ENCODE measurements at regions not wholly inside any gene's neighbourhood (a gene's known extent, or its start where the extent isn't known, plus 50 kb on each side); places are given as distances from the start of the nearest gene placed in this dataset.

- TF ChIP-seq, protein P1, sequence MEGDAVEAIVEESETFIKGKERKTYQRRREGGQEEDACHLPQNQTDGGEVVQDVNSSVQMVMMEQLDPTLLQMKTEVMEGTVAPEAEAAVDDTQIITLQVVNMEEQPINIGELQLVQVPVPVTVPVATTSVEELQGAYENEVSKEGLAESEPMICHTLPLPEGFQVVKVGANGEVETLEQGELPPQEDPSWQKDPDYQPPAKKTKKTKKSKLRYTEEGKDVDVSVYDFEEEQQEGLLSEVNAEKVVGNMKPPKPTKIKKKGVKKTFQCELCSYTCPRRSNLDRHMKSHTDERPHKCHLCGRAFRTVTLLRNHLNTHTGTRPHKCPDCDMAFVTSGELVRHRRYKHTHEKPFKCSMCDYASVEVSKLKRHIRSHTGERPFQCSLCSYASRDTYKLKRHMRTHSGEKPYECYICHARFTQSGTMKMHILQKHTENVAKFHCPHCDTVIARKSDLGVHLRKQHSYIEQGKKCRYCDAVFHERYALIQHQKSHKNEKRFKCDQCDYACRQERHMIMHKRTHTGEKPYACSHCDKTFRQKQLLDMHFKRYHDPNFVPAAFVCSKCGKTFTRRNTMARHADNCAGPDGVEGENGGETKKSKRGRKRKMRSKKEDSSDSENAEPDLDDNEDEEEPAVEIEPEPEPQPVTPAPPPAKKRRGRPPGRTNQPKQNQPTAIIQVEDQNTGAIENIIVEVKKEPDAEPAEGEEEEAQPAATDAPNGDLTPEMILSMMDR (IDR thresholded peaks at IDR 0.05; ENCODE audit: low read depth, low read length) = no peak
- H3K4me3 ChIP-seq (ENCODE audit: low read depth, low read length) = no peak overlapping the region
- no peak for DNase-seq (ENCODE audit: low read depth, low spot score)
- in situ Hi-C loops (cut with HindIII; ENCODE audit: low sequenced_read_pairs) = no loop called here
Observed at GRCh38 chr12:72723732-72724131, 451.6 kb downstream of the TRHDE start.

DNA sequence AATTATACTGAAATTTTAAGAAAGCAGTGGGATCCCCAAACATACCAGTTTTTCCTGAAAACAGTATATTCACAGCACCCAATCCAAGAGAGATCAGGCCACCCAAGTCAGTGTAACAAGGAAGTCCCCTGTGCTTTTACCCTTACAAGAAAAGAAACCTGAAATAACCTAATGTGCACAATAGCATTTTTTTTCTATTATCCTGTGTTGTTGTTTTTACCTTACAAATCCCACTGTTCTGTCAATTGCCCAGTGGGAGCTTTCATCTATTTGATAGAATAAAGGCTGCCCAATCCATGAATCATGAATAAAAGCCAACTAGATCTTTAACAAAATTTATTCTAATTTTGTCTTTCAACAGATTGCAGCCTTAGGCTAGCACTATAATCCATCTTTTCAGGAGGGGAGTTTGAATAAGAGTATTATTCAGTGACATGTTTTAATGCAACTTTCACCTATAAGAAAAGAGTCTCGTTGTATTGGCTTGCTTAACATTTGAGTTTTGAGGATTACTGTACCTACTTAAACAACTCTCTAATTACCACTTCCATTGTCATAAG lies 457.4 kb downstream of the TRHDE start:
- no peak for DNase-seq (ENCODE audit: low read depth, low spot score)
- TF ChIP-seq, protein P1 (IDR thresholded peaks at IDR 0.05; ENCODE audit: low read depth, low read length) = no peak
- no peak overlapping the region for H3K4me3 ChIP-seq (ENCODE audit: low read depth, low read length)
- in situ Hi-C loops (cut with HindIII; ENCODE audit: low sequenced_read_pairs) = no loop called here

GRCh38 chr12:72734581-72734980 lies 462.4 kb downstream of the TRHDE start:
- TF ChIP-seq, protein P1 (IDR thresholded peaks at IDR 0.05; ENCODE audit: low read depth, low read length) = no peak
- no peak for DNase-seq (ENCODE audit: low read depth, low spot score)
- in situ Hi-C loops (cut with HindIII; ENCODE audit: low sequenced_read_pairs) = no loop called here
- no peak overlapping the region for H3K4me3 ChIP-seq (ENCODE audit: low read depth, low read length)

DNA sequence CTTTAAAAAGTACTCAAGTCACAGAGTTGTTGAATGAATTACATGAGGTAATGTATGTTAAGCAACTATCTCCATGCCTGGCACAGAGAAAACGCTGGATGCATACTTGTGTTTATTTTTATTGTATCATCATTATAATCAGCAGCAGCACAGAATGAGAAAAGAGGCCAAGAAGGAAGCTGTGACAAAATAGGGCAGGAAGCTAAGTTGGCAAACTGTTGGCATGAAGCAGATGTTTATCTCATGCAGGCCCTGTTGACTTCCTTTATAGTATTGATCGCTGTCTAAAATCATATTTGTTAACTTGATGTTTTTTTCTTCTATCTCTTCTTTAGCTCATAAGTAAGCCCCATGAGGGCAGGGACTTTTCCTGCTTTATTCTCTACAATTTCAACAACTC lies 466.6 kb downstream of the TRHDE start:
- TF ChIP-seq, protein P1 (IDR thresholded peaks at IDR 0.05; ENCODE audit: low read depth, low read length) = no peak
- in situ Hi-C loops (cut with HindIII; ENCODE audit: low sequenced_read_pairs) = no loop called here
- no peak overlapping the region for H3K4me3 ChIP-seq (ENCODE audit: low read depth, low read length)
- DNase-seq (ENCODE audit: low read depth, low spot score) = no peak

DNA sequence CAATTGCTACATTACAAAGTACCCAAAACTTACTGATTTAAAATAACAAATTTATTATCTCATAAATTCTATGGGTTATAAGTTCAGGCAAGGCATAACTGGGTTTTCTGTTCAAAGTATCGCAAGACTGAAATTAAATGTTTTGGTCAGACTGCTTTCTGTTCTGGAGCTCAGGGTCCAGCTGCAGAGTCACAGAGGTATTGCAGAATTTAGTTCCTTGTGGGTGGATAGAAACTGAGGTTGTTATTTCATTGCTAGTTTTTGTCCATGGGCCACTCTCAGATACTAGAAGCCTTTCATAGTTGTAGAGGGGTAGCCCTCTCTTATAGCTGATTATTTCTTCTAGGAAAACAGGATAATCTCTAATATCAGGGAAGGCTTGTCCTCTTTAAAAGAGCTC lies 467.9 kb downstream of the TRHDE start:
- in situ Hi-C loops (cut with HindIII; ENCODE audit: low sequenced_read_pairs) = no loop called here
- TF ChIP-seq, protein P1 (IDR thresholded peaks at IDR 0.05; ENCODE audit: low read depth, low read length) = no peak
- H3K4me3 ChIP-seq (ENCODE audit: low read depth, low read length) = no peak overlapping the region
- DNase-seq (ENCODE audit: low read depth, low spot score) = no peak

- no peak for DNase-seq (ENCODE audit: low read depth, low spot score)
- in situ Hi-C loops (cut with HindIII; ENCODE audit: low sequenced_read_pairs) = no loop called here
- H3K4me3 ChIP-seq (ENCODE audit: low read depth, low read length) = no peak overlapping the region
- TF ChIP-seq, protein P1 (IDR thresholded peaks at IDR 0.05; ENCODE audit: low read depth, low read length) = no peak
Observed at GRCh38 chr12:72742568-72742967, 470.4 kb downstream of the TRHDE start.

DNA sequence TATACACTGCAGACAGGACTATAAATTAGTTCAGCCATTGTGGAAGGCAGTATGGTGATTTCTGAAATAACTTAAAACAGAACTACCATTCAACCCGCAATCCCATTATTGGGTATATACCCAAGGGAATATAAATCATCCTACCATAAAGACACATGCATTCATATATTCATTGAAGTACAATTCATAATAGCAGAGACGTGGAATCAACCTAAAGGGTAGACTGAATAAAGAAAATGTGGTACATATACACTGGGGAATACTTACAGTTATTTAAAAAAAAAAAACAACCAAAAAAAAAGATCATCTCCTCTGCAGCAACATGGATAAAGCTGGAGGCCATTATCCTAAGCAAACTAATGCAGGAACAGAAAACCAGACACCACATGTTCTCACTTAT lies 473.9 kb downstream of the TRHDE start:
- TF ChIP-seq, protein P1 (IDR thresholded peaks at IDR 0.05; ENCODE audit: low read depth, low read length) = no peak
- no peak overlapping the region for H3K4me3 ChIP-seq (ENCODE audit: low read depth, low read length)
- in situ Hi-C loops (cut with HindIII; ENCODE audit: low sequenced_read_pairs) = no loop called here
- no peak for DNase-seq (ENCODE audit: low read depth, low spot score)
